ENCODE measurements at regions not wholly inside any gene's neighbourhood (a gene's known extent, or its start where the extent isn't known, plus 50 kb on each side); places are given as distances from the start of the nearest gene placed in this dataset.

GRCh38 chr2:128405467-128405900, 86.8 kb upstream of the HS6ST1 start:
- H3K27me3 Mint-ChIP-seq: peaks cover 6% of the 10 kb centered on the region
- H3K4me3 Mint-ChIP-seq: no peak overlapping the region
- H3K4me1 Mint-ChIP-seq: no peaks in the 10 kb centered on the region
- H3K9me3 Mint-ChIP-seq: no peaks in the 10 kb centered on the region
- H3K36me3 Mint-ChIP-seq: no peaks in the 10 kb centered on the region
- no peak overlapping the region for H3K27ac Mint-ChIP-seq

- Mint-ChIP-seq H3K36me3 (no peaks in the 10 kb centered on the region), H3K27me3 (peaks cover 6% of the 10 kb centered on the region), H3K4me3 (no peak overlapping the region), H3K9me3 (no peaks in the 10 kb centered on the region), H3K4me1 (no peaks in the 10 kb centered on the region), H3K27ac (no peak overlapping the region)
Measured at GRCh38 chr2:128405981-128406613, 87.4 kb upstream of the HS6ST1 start.

GRCh38 chr2:128406736-128407554, 88.3 kb upstream of the HS6ST1 start:
- H3K9me3 Mint-ChIP-seq: no peaks in the 10 kb centered on the region
- H3K36me3 Mint-ChIP-seq: no peaks in the 10 kb centered on the region
- no peak overlapping the region for H3K4me3 Mint-ChIP-seq
- no peak overlapping the region for H3K27ac Mint-ChIP-seq
- peaks cover 6% of the 10 kb centered on the region for H3K27me3 Mint-ChIP-seq
- H3K4me1 Mint-ChIP-seq: no peaks in the 10 kb centered on the region

- Mint-ChIP-seq H3K9me3 (no peaks in the 10 kb centered on the region), H3K27me3 (peaks cover 1% of the 10 kb centered on the region), H3K27ac (no peak overlapping the region), H3K4me3 (no peak overlapping the region), H3K36me3 (no peaks in the 10 kb centered on the region), H3K4me1 (no peaks in the 10 kb centered on the region)
Measured at GRCh38 chr2:128408349-128409305, 90.0 kb upstream of the HS6ST1 start.

GRCh38 chr2:128409326-128410034, 90.8 kb upstream of the HS6ST1 start:
- Mint-ChIP-seq H3K4me3 (no peak overlapping the region), H3K27ac (no peak overlapping the region), H3K27me3 (no peaks in the 10 kb centered on the region), H3K9me3 (no peaks in the 10 kb centered on the region), H3K4me1 (no peaks in the 10 kb centered on the region), H3K36me3 (no peaks in the 10 kb centered on the region)

GRCh38 chr2:128410035-128410757, 91.5 kb upstream of the HS6ST1 start:
- no peaks in the 10 kb centered on the region for H3K4me1 Mint-ChIP-seq
- no peaks in the 10 kb centered on the region for H3K9me3 Mint-ChIP-seq
- no peaks in the 10 kb centered on the region for H3K36me3 Mint-ChIP-seq
- no peaks in the 10 kb centered on the region for H3K27me3 Mint-ChIP-seq
- no peak overlapping the region for H3K4me3 Mint-ChIP-seq
- no peak overlapping the region for H3K27ac Mint-ChIP-seq

- no peaks in the 10 kb centered on the region for H3K4me1 Mint-ChIP-seq
- no peak overlapping the region for H3K4me3 Mint-ChIP-seq
- no peaks in the 10 kb centered on the region for H3K27me3 Mint-ChIP-seq
- no peak overlapping the region for H3K27ac Mint-ChIP-seq
- no peaks in the 10 kb centered on the region for H3K36me3 Mint-ChIP-seq
- H3K9me3 Mint-ChIP-seq: no peaks in the 10 kb centered on the region
Measured at GRCh38 chr2:128410758-128411215, 92.1 kb upstream of the HS6ST1 start.

GRCh38 chr2:128411431-128411830, 92.8 kb upstream of the HS6ST1 start:
- no peak overlapping the region for H3K27ac Mint-ChIP-seq
- H3K9me3 Mint-ChIP-seq: no peaks in the 10 kb centered on the region
- H3K27me3 Mint-ChIP-seq: peaks cover 2% of the 10 kb centered on the region
- H3K4me1 Mint-ChIP-seq: no peaks in the 10 kb centered on the region
- no peak overlapping the region for H3K4me3 Mint-ChIP-seq
- no peaks in the 10 kb centered on the region for H3K36me3 Mint-ChIP-seq

- H3K27ac Mint-ChIP-seq: no peak overlapping the region
- H3K4me3 Mint-ChIP-seq: no peak overlapping the region
- H3K27me3 Mint-ChIP-seq: peaks cover 2% of the 10 kb centered on the region
- H3K9me3 Mint-ChIP-seq: no peaks in the 10 kb centered on the region
- H3K36me3 Mint-ChIP-seq: no peaks in the 10 kb centered on the region
- no peaks in the 10 kb centered on the region for H3K4me1 Mint-ChIP-seq
Measured at GRCh38 chr2:128412181-128412871, 93.7 kb upstream of the HS6ST1 start.

- H3K27me3 Mint-ChIP-seq: peaks cover 2% of the 10 kb centered on the region
- no peak overlapping the region for H3K4me3 Mint-ChIP-seq
- H3K4me1 Mint-ChIP-seq: no peaks in the 10 kb centered on the region
- no peaks in the 10 kb centered on the region for H3K36me3 Mint-ChIP-seq
- H3K9me3 Mint-ChIP-seq: no peaks in the 10 kb centered on the region
- no peak overlapping the region for H3K27ac Mint-ChIP-seq
Measured at GRCh38 chr2:128413014-128413717, 94.5 kb upstream of the HS6ST1 start.

GRCh38 chr2:128413718-128414341, 95.2 kb upstream of the HS6ST1 start:
- H3K4me1 Mint-ChIP-seq: no peaks in the 10 kb centered on the region
- no peak overlapping the region for H3K27ac Mint-ChIP-seq
- no peaks in the 10 kb centered on the region for H3K9me3 Mint-ChIP-seq
- peaks cover 2% of the 10 kb centered on the region for H3K27me3 Mint-ChIP-seq
- no peak overlapping the region for H3K4me3 Mint-ChIP-seq
- no peaks in the 10 kb centered on the region for H3K36me3 Mint-ChIP-seq

- peaks cover 2% of the 10 kb centered on the region for H3K27me3 Mint-ChIP-seq
- H3K4me3 Mint-ChIP-seq: no peak overlapping the region
- H3K9me3 Mint-ChIP-seq: peaks cover under 1% of the 10 kb centered on the region
- no peak overlapping the region for H3K27ac Mint-ChIP-seq
- no peaks in the 10 kb centered on the region for H3K4me1 Mint-ChIP-seq
- no peaks in the 10 kb centered on the region for H3K36me3 Mint-ChIP-seq
Measured at GRCh38 chr2:128414351-128414750, 95.7 kb upstream of the HS6ST1 start.

All from activated naive CD4-positive, alpha-beta T cell treated with anti-CD3 and anti-CD28 coated beads, Interleukin-2, amount 50 U/mL, for 24 hours (primary cell).